Sigmoid colon (tissue), 6 donors: ENCODE measurements at regions not wholly inside any gene's neighbourhood (a gene's known extent, or its start where the extent isn't known, plus 50 kb on each side); places are given as distances from the start of the nearest gene placed in this dataset.

ENCODE experiments used
- DNase-seq: peaks from one replicate; pipeline ENCODE4 v3.0.0-alpha.2; 2019
- H3K27ac ChIP-seq, 4 donors: fragments of 200-600 bp; sonication (generic); one replicate each; pipeline ENCODE4 v1.5.1; 2016 to 2019; ENCODE audit warnings: mild to moderate bottlenecking in 1 of 4
- H3K27me3 ChIP-seq, 3 donors: fragments of 200-600 bp; sonication (generic); one replicate each; pipeline ENCODE4 v1.5.1; 2019; ENCODE audit warnings: mild to moderate bottlenecking in 1 of 3
- H3K36me3 ChIP-seq, 4 donors: fragments of 200-600 bp; sonication (generic); one replicate each; pipeline ENCODE4 v1.5.1; 2016 to 2019
- H3K4me1 ChIP-seq, 4 donors: fragments of 200-600 bp; sonication (generic); one replicate each; pipeline ENCODE4 v1.5.1; 2017 to 2019
- H3K4me3 ChIP-seq, 4 donors: fragments of 200-600 bp; sonication (generic); one replicate each; pipeline ENCODE4 v1.5.1; 2017 to 2019; ENCODE audit warnings: mild to moderate bottlenecking in 2 of 4, moderate library complexity in 1 of 4
- H3K9me3 ChIP-seq, 4 donors: fragments of 200-600 bp in 3 of 4; sonication (generic) in 3 of 4; one replicate each; pipeline versions ENCODE4 v1.5.1 to v1.6.1; 2013 to 2019
- CTCF ChIP-seq, 4 experiments: fragments of 450-650 bp in 3 of 4; fragments of 200-600 bp in 1 of 4; IDR thresholded peaks; one replicate each; pipeline ENCODE4 v1.5.1; 2016 to 2019; ENCODE audit warnings: antibody characterized with exemption in 4 of 4, mild to moderate bottlenecking in 3 of 4, moderate library complexity in 2 of 4
- EP300 ChIP-seq, 4 donors: sonication (generic); formaldehyde crosslinking; IDR thresholded peaks; one replicate each; pipeline ENCODE4 v1.6.1; 2017; ENCODE audit warnings: antibody characterized with exemption in 4 of 4
- POLR2A ChIP-seq, 2 donors: fragments of 450-650 bp; IDR thresholded peaks; one replicate each; pipeline ENCODE4 v1.6.1; 2016; ENCODE audit warnings: antibody characterized with exemption in 2 of 2, mild to moderate bottlenecking in 2 of 2, moderate library complexity in 2 of 2
- POLR2AphosphoS5 ChIP-seq, 4 donors: sonication (generic); formaldehyde crosslinking; IDR thresholded peaks; one replicate each; pipeline ENCODE4 v1.6.1; 2017; ENCODE audit warnings: antibody characterized with exemption in 4 of 4
- WGBS, 2 donors: extraction: QIAGEN DNeasy Blood & Tissue Kit; methylation state at CpG; one replicate each; pipeline ENCODE4 v1.1.7; 2013; 5-methylcytosine and 5-hydroxymethylcytosine counted together
- intact Hi-C: fragments of 100-400 bp; cut with DNase I; formaldehyde crosslinking; loops from one replicate; pipeline ENCODE4 v1.15.1; 2023
- donor health status: healthy with polysubstance abuse.
- donor health status: healthy.

GRCh38 chrX:69222103-69223090, 57.1 kb upstream of the PJA1 start:
- intact Hi-C loops, result loop anchor here (2.0 to 10.0 kb wide), 2 partner anchors 158 to 394 kb away; partner anchors contain the start of gene EFNB1
- DNase-seq, result peak; percentile 83
- no peak overlapping the region for H3K4me3 ChIP-seq
- no peak overlapping the region for H3K27ac ChIP-seq
- no peaks in the 10 kb centered on the region for H3K36me3 ChIP-seq
- H3K4me1 ChIP-seq, result peaks cover 0 to 9% (median 0%) of the 10 kb centered on the region in 4 donors
- WGBS, 2 donors, result 16 to 20% methylated on average over 12 of the region's 12 CpGs
- TF ChIP-seq POLR2AphosphoS5 (IDR thresholded peaks at IDR 0.05), result no peak
- peak; percentile 48 to 76 (median 66) for TF ChIP-seq CTCF (IDR thresholded peaks at IDR 0.05)
- TF ChIP-seq EP300 (IDR thresholded peaks at IDR 0.05), result no peak
- TF ChIP-seq POLR2A (IDR thresholded peaks at IDR 0.05), result no peak
- peaks cover 0 to 6% (median 0%) of the 10 kb centered on the region in 3 donors for H3K27me3 ChIP-seq
- no peaks in the 10 kb centered on the region for H3K9me3 ChIP-seq

DNA sequence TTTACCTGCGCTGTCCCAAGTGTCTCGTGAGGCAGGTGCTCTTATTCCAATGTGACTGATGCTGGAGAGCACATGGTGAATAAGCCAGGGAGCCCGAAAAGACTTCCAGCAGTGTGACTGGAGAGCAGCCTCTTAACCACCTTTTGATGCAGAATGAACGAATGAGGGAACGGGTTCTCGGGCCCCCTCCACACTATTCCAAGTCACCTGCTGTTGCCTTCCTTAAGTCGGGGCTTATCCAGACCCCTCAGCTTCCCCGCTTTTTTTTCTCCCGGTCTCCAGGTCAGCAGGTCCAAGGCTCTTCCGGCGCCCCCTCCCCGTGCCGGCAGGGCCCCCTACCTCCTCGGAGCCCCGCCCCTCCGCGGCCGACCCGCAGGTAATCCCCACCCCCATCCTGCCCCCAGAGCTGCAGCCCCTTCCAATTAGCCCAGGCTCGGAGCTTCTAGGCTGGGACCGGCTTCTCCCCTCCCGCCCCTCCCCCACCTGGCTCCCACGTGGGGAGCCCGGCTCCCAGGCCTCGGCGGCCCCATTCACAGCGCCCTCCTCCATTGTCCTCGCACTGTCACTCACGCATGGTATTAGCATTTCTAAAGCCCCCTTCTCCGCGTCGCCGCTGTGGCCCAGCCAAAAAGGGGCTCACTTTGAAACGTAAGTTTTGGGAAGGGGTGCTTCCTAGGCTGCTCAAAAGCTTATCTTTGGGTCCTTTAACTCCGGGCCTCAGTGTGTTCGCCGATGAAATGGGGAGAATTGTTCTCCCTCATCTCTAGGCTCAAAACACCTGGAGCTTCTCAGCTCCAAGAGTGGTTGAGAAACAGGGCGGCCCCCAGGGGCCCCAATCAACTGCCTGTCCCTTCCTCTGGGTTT, 56.2 kb upstream of the PJA1 start:
- WGBS, 2 donors, result 25 to 39% methylated on average over 38 of the region's 38 CpGs
- Histone ChIP-seq H3K4me1 (peaks cover 0 to 13% (median 5%) of the 10 kb centered on the region in 4 donors), H3K4me3 (no peak overlapping the region), H3K27ac (no peak overlapping the region), H3K27me3 (peaks cover 0 to 6% (median 0%) of the 10 kb centered on the region in 3 donors), H3K9me3 (no peaks in the 10 kb centered on the region), H3K36me3 (no peaks in the 10 kb centered on the region)
- intact Hi-C loops, result loop anchor here (2.0 to 10.0 kb wide), 3 partner anchors 127 to 393 kb away; partner anchors contain the start of gene EFNB1
- TF ChIP-seq POLR2AphosphoS5 (IDR thresholded peaks at IDR 0.05), result no peak
- TF ChIP-seq POLR2A (IDR thresholded peaks at IDR 0.05), result no peak
- no peak for TF ChIP-seq EP300 (IDR thresholded peaks at IDR 0.05)
- TF ChIP-seq CTCF (IDR thresholded peaks at IDR 0.05), result no peak
- DNase-seq, result peak; percentile 38

GRCh38 chrX:69218407-69218997, 53.2 kb upstream of the PJA1 start:
- H3K4me1 ChIP-seq, result peaks cover 0 to 16% (median 7%) of the 10 kb centered on the region in 4 donors
- 86 to 91% methylated on average over 2 of the region's 2 CpGs for WGBS, 2 donors
- intact Hi-C loops, result loop anchor here (5.0 kb wide), 1 partner anchor 61 kb away; no protein-coding TSS in a partner anchor
- H3K9me3 ChIP-seq, result no peaks in the 10 kb centered on the region
- no peaks in the 10 kb centered on the region for H3K36me3 ChIP-seq
- no peak for TF ChIP-seq EP300 (IDR thresholded peaks at IDR 0.05)
- TF ChIP-seq POLR2AphosphoS5 (IDR thresholded peaks at IDR 0.05), result no peak
- TF ChIP-seq POLR2A (IDR thresholded peaks at IDR 0.05), result no peak
- no peak for TF ChIP-seq CTCF (IDR thresholded peaks at IDR 0.05)
- H3K27ac ChIP-seq, result no peak overlapping the region
- DNase-seq, result no peak
- H3K4me3 ChIP-seq, result no peak overlapping the region
- peaks cover 0 to 6% (median 0%) of the 10 kb centered on the region in 3 donors for H3K27me3 ChIP-seq

- Histone ChIP-seq H3K27ac (peak overlapping the region; percentile 59 to 71 (median 70)), H3K9me3 (no peaks in the 10 kb centered on the region), H3K4me1 (peaks cover 0 to 11% (median 7%) of the 10 kb centered on the region in 4 donors), H3K27me3 (no peaks in the 10 kb centered on the region), H3K4me3 (no peak overlapping the region), H3K36me3 (no peaks in the 10 kb centered on the region)
- intact Hi-C loops, result loop anchor here (5.0 kb wide), 1 partner anchor 60 kb away; no protein-coding TSS in a partner anchor
- DNase-seq, result peak; percentile 78
- 74 to 85% methylated on average over 5 of the region's 5 CpGs for WGBS, 2 donors
- no peak for TF ChIP-seq EP300 (IDR thresholded peaks at IDR 0.05)
- no peak for TF ChIP-seq POLR2AphosphoS5 (IDR thresholded peaks at IDR 0.05)
- no peak for TF ChIP-seq CTCF (IDR thresholded peaks at IDR 0.05)
- TF ChIP-seq POLR2A (IDR thresholded peaks at IDR 0.05), result no peak
These were observed 51.7 kb upstream of the PJA1 start for GRCh38 chrX:69216911-69217310.
